Esophagus (tissue), 2 donors: ENCODE measurements at regions not wholly inside any gene's neighbourhood (a gene's known extent, or its start where the extent isn't known, plus 50 kb on each side); places are given as distances from the start of the nearest gene placed in this dataset.

Source experiments
- H3K27ac ChIP-seq, 2 donors: one replicate each; pipeline ENCODE4 v1.5.1; 2013; ENCODE audit warnings: low read depth in 2 of 2, mild to moderate bottlenecking in 2 of 2, inconsistent platforms in 1 of 2, low read length in 1 of 2, moderate library complexity in 1 of 2
- H3K27me3 ChIP-seq, 2 donors: one replicate each; pipeline ENCODE4 v1.6.1; 2013; ENCODE audit warnings: low read length in 2 of 2, control low read depth in 1 of 2, mild to moderate bottlenecking in 1 of 2; ENCODE audit not compliant: insufficient read depth in 2 of 2, control insufficient read depth in 1 of 2
- H3K36me3 ChIP-seq, 2 donors: one replicate each; pipeline ENCODE4 v1.6.1; 2013; ENCODE audit warnings: low read length in 1 of 2; ENCODE audit not compliant: control insufficient read depth in 2 of 2, insufficient read depth in 2 of 2
- H3K4me1 ChIP-seq, 2 donors: one replicate each; pipeline ENCODE4 v1.6.1; 2013; ENCODE audit warnings: low read length in 1 of 2; ENCODE audit not compliant: control insufficient read depth in 2 of 2, insufficient read depth in 2 of 2
- H3K4me3 ChIP-seq, 2 donors: one replicate each; pipeline ENCODE4 v1.5.1; 2013; ENCODE audit warnings: low read length in 2 of 2, mild to moderate bottlenecking in 2 of 2, low read depth in 1 of 2, moderate library complexity in 1 of 2
- H3K9me3 ChIP-seq, 2 donors: one replicate each; pipeline ENCODE4 v1.6.1; 2013; ENCODE audit warnings: mild to moderate bottlenecking in 2 of 2, low read depth in 1 of 2, low read length in 1 of 2, moderate library complexity in 1 of 2; ENCODE audit not compliant: control insufficient read depth in 2 of 2, insufficient read depth in 1 of 2
- WGBS, 2 donors: extraction: QIAGEN DNeasy Blood & Tissue Kit; methylation state at CpG; one replicate each; pipeline ENCODE4 v1.1.7; 2013; 5-methylcytosine and 5-hydroxymethylcytosine counted together
- donor health status: healthy with polysubstance abuse.
- donor health status: Bipolar disorder and iron deficiency.

- no peak overlapping the region for H3K27ac ChIP-seq
- H3K4me3 ChIP-seq = no peak overlapping the region
- WGBS, 2 donors = 46 to 56% methylated on average over 2 of the region's 2 CpGs
- H3K27me3 ChIP-seq = no peaks in the 10 kb centered on the region
- H3K36me3 ChIP-seq = no peaks in the 10 kb centered on the region
- H3K9me3 ChIP-seq = no peaks in the 10 kb centered on the region
- no peaks in the 10 kb centered on the region for H3K4me1 ChIP-seq
Measured at GRCh38 chr1:239558559-239558958, 172.2 kb downstream of the CHRM3 start.

GRCh38 chr1:239558991-239559390 lies 172.6 kb downstream of the CHRM3 start:
- H3K27ac ChIP-seq = no peak overlapping the region
- H3K36me3 ChIP-seq = no peaks in the 10 kb centered on the region
- no peaks in the 10 kb centered on the region for H3K4me1 ChIP-seq
- no peaks in the 10 kb centered on the region for H3K9me3 ChIP-seq
- H3K27me3 ChIP-seq = no peaks in the 10 kb centered on the region
- H3K4me3 ChIP-seq = no peak overlapping the region

GRCh38 chr1:239560921-239561320 lies 174.6 kb downstream of the CHRM3 start:
- Histone ChIP-seq H3K27ac (no peak overlapping the region), H3K27me3 (no peaks in the 10 kb centered on the region), H3K4me1 (no peaks in the 10 kb centered on the region), H3K4me3 (no peak overlapping the region), H3K9me3 (no peaks in the 10 kb centered on the region), H3K36me3 (no peaks in the 10 kb centered on the region)
- WGBS, 2 donors = 87 to 92% methylated on average over 4 of the region's 4 CpGs

GRCh38 chr1:239562095-239562494 lies 175.7 kb downstream of the CHRM3 start:
- Histone ChIP-seq H3K27ac (no peak overlapping the region), H3K9me3 (no peaks in the 10 kb centered on the region), H3K4me3 (no peak overlapping the region), H3K4me1 (no peaks in the 10 kb centered on the region), H3K36me3 (no peaks in the 10 kb centered on the region), H3K27me3 (no peaks in the 10 kb centered on the region)
- WGBS, 2 donors = 79 to 81% methylated on average over 6 of the region's 6 CpGs

- Histone ChIP-seq H3K36me3 (no peaks in the 10 kb centered on the region), H3K4me3 (no peak overlapping the region), H3K9me3 (no peaks in the 10 kb centered on the region), H3K27ac (no peak overlapping the region), H3K4me1 (no peaks in the 10 kb centered on the region), H3K27me3 (no peaks in the 10 kb centered on the region)
- WGBS, 2 donors = 52 to 62% methylated on average over 2 of the region's 2 CpGs
Measured at GRCh38 chr1:239563681-239564080, 177.3 kb downstream of the CHRM3 start.

DNA sequence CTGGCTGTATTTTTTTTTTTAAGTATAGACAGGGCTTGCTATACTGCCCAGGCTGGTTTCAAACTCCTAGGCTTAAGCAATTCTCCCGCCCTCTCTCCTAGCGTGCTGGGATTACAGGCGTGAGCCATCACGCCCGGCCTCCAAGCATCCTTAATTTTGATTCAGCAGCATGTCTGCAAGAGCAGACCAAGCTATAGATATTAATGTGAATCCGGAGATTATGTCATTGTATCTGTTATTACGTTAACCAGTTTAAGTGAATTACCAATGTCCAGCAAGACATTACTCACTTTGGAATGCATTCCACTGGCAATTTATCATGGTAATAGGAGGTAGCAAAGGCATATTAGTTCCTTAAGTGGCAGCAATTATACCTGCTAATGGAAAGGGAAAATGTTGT lies 179.7 kb downstream of the CHRM3 start:
- H3K4me3 ChIP-seq = no peak overlapping the region
- H3K9me3 ChIP-seq = no peaks in the 10 kb centered on the region
- no peaks in the 10 kb centered on the region for H3K27me3 ChIP-seq
- WGBS, 2 donors = 71 to 83% methylated on average over 7 of the region's 7 CpGs
- H3K4me1 ChIP-seq = no peaks in the 10 kb centered on the region
- no peak overlapping the region for H3K27ac ChIP-seq
- no peaks in the 10 kb centered on the region for H3K36me3 ChIP-seq

DNA sequence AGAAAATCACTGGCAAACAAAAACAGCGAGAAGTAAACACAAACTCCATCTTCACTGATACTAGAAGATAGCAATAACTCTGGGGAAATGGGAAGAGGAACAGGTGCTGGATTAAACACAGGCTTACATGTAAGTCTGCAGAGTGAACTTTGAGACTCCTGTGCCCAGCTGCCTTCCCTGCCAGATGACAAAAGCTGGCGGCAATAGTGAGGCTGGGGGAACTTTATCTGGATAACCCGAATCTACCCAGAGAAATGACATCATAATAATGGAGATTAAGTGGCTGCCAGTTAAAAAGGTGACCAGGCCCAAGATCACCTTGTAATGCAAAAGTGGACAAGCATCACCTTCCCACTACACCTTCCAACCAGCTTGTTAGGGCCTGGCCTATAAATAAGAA lies 184.5 kb downstream of the CHRM3 start:
- WGBS, 2 donors = 62 to 86% methylated on average over 3 of the region's 3 CpGs
- H3K27me3 ChIP-seq = no peaks in the 10 kb centered on the region
- H3K27ac ChIP-seq = no peak overlapping the region
- H3K9me3 ChIP-seq = no peaks in the 10 kb centered on the region
- H3K36me3 ChIP-seq = no peaks in the 10 kb centered on the region
- H3K4me1 ChIP-seq = no peaks in the 10 kb centered on the region
- H3K4me3 ChIP-seq = no peak overlapping the region

DNA sequence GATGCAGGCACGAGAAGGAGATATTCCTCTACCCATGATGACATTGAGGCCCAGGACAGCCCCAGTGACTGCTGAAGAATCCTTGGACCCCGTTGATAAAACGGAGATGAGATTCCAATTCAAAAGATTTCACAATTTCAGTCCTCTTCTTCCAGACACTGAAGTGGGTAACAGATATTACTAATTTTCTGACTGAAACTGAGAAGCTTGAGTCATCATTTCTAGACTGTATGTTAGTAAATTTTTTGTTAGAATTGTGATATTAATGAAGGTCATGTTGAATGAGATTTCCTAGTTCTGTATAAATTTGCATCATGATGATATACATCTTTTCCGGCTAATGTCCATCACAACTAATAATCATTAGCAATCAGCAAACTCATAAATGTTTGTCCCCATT lies 185.8 kb downstream of the CHRM3 start:
- WGBS, 2 donors = 77 to 85% methylated on average over 4 of the region's 4 CpGs
- H3K9me3 ChIP-seq = no peaks in the 10 kb centered on the region
- no peak overlapping the region for H3K4me3 ChIP-seq
- no peak overlapping the region for H3K27ac ChIP-seq
- H3K36me3 ChIP-seq = no peaks in the 10 kb centered on the region
- no peaks in the 10 kb centered on the region for H3K27me3 ChIP-seq
- H3K4me1 ChIP-seq = no peaks in the 10 kb centered on the region

- Histone ChIP-seq H3K36me3 (no peaks in the 10 kb centered on the region), H3K4me3 (no peak overlapping the region), H3K9me3 (no peaks in the 10 kb centered on the region), H3K4me1 (no peaks in the 10 kb centered on the region), H3K27ac (no peak overlapping the region), H3K27me3 (no peaks in the 10 kb centered on the region)
- WGBS, 2 donors = 95% methylated on average over 2 of the region's 2 CpGs
Measured at GRCh38 chr1:239574112-239574511, 187.7 kb downstream of the CHRM3 start.

GRCh38 chr1:239575113-239575512 lies 188.7 kb downstream of the CHRM3 start:
- no peaks in the 10 kb centered on the region for H3K36me3 ChIP-seq
- no peak overlapping the region for H3K4me3 ChIP-seq
- no peaks in the 10 kb centered on the region for H3K27me3 ChIP-seq
- 82 to 88% methylated on average over 2 of the region's 2 CpGs for WGBS, 2 donors
- H3K27ac ChIP-seq = no peak overlapping the region
- no peaks in the 10 kb centered on the region for H3K4me1 ChIP-seq
- H3K9me3 ChIP-seq = no peaks in the 10 kb centered on the region
